GM18499 (cell line): ENCODE measurements at regions not wholly inside any gene's neighbourhood (a gene's known extent, or its start where the extent isn't known, plus 50 kb on each side); places are given as distances from the start of the nearest gene placed in this dataset.

Experiments used
- ATAC-seq: cut with Tn5 transposase; IDR thresholded peaks from one replicate; pipeline ENCODE4 v1.9.1; 2021; ENCODE audit warnings: moderate number of reproducible peaks; ENCODE audit not compliant: insufficient read depth, unreplicated experiment

DNA sequence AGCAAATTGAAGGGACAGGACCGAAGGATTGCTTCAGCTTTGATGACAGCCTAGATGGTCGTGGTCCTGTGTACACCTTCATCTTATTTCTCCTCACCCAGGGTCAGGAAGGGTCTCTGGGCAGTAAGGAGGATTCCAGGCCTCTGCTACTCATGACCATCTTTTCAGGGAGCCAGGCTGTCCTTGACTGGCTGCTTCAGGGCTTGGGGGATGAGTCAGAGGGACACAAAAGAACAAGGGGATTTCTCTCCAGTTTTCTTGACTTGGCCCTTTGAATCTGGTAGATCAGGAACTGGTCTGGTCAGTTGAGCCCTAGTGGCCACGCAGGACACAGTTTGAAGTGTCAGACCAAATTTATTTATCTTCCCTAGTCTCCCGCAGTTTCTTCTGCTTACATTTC lies 402.1 kb upstream of the CHD6 start:
- no peak for ATAC-seq

- ATAC-seq = no peak
Measured at GRCh38 chr20:42018979-42019378, 400.8 kb upstream of the CHD6 start.

GRCh38 chr20:42010090-42010489 lies 391.9 kb upstream of the CHD6 start:
- ATAC-seq = no peak

GRCh38 chr20:42007251-42007650 lies 389.1 kb upstream of the CHD6 start:
- no peak for ATAC-seq

DNA sequence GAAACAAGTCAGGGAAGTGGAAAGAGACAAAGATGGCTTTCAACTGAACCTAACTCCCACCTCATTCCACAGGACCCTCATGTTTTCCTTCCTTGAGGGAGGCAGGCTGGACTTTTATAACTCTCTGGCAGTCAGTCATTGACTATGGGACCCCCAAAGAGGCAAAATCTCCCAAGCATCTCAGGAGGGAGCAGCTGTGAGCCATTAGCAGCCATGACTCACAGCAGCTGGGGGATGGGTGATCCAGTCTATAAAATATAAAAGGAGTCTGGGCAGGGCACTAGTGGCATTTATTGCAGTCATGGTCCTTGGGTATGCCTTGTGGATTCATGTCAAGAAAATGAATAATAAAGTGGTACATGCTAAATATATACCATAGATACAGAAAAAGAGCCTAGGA lies 387.0 kb upstream of the CHD6 start:
- no peak for ATAC-seq

DNA sequence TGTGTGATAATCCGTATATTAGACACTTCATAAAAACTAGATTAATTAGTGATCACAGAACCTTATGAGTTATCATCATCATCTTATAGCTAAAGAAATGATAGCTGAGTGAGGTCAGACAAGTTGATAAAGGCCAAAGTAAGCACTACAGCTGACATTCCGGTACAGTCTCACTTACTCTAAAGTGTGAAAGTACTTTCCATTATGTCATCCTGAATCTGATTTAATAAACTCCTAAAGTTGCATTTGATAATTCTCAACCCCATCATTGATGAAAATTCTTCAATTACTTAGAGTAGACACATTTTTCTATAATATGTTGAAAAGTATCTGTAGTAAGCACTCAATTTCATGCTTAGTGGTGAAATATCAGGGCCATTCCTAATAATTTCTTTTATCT lies 385.2 kb upstream of the CHD6 start:
- ATAC-seq = no peak

GRCh38 chr20:41998539-41999341 lies 380.6 kb upstream of the CHD6 start:
- ATAC-seq = no peak

- no peak for ATAC-seq
Measured at GRCh38 chr20:41996951-41997350, 378.8 kb upstream of the CHD6 start.

GRCh38 chr20:41992481-41992880 lies 374.3 kb upstream of the CHD6 start:
- ATAC-seq = no peak

DNA sequence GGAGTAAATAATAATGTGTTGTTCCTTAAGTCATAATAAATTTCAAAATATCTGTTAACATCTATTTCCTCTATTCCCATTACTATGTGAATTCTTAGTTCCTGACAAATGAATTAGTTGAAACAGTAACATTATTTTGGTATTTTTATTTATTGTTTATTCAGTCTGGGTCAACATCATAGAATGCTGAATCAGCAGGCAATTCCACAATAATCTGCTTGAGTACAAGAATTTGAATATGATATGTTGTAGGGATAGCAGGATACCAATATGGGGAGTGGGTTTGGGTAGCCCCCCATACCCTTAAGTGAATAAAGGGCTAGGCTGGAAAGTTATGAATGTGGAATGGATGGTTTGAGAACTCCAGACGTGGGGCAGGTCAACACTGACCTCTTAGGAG lies 373.2 kb upstream of the CHD6 start:
- no peak for ATAC-seq

DNA sequence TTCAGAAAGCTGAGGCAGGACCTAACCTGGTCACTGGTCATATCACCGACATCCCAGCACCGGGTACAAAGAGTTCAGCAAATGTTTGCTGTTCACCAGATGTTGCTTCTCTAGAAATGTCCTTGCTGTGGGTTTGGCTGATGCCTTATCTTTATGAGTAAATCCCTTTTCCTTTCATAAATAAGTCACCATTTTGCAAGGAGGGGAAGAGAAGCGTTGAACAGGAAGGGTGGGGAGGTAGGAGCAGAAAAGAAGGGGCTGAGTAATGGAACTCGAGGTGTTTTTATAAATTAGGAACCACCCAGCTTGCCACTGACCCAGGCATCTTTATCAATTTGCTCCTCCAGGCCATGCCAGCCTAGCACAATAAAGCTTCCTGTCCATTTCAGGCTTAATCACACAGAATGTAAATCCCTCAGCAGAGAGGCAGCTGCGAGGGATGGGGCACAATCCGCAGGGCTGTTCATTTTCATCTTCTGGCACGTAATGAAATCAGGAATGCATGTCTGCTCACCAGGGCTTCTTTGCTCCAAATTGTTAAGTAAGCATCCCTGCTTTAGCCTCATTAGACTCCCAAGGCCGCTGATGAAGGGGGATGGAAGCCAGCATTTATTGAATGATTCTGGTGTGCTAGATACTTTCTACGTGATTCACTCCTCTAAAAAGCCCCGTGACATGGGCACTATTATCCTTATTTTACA lies 371.9 kb upstream of the CHD6 start:
- no peak for ATAC-seq

- no peak for ATAC-seq
Measured at GRCh38 chr20:41989039-41989679, 371.0 kb upstream of the CHD6 start.

DNA sequence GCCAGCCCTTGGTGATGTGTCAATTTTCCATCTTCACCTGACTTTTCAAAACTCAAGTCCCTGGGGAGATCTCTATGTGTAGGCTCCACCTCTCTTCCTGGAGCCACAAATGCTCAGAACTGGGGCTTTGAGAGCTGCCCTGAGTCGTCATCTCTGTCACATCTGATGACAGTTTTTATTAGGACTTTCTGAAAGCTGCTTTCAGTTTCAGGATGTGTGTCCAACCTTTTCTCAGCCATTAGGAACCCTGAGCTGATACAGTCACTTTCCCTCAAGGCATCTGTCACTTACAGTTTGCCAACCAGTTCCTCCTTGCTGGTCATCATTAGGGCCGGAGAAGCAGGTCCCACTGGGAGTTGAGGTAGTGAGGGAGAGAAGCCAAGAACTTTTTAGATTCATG lies 365.9 kb upstream of the CHD6 start:
- peak; percentile 80 for ATAC-seq

DNA sequence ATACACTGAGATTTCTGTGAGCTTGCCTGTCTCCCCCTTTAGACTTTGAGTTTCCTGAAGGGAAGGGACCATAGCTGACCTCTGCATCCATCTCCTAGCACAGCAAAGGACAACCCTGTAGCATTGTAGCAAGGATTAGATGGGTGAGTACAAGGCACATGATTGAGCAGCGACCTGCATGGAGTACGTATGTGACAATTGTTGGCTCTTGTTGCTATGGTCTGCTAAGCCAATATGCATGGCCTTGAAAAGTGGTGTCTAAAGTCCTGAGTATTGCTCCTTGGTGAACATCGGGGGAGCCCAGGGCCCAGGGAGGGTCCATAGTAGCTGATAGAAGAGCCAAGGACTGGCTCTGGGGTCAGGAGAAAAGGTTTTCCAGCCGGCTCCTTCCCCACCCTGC lies 365.0 kb upstream of the CHD6 start:
- no peak for ATAC-seq

DNA sequence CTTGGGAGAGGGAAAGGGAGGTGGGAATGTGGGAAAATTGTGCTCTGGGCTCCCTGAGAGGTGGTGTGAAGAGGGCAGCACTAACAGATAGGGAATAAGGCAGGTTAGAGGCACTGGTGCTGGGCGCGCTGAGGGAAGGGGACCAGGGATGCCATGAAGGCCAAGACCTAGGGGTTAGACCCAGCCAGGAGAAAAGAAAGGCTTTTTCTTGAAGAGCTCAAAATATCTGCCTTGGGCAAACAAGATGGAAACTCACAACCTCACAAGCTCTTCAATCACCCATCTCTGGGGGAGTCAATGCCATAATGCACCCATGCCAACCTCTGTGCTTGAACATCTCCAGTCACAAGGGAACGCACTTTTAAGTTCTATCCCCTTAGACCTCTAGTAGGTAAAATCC lies 363.6 kb upstream of the CHD6 start:
- ATAC-seq = no peak

- no peak for ATAC-seq
Measured at GRCh38 chr20:41978875-41979274, 360.7 kb upstream of the CHD6 start.

DNA sequence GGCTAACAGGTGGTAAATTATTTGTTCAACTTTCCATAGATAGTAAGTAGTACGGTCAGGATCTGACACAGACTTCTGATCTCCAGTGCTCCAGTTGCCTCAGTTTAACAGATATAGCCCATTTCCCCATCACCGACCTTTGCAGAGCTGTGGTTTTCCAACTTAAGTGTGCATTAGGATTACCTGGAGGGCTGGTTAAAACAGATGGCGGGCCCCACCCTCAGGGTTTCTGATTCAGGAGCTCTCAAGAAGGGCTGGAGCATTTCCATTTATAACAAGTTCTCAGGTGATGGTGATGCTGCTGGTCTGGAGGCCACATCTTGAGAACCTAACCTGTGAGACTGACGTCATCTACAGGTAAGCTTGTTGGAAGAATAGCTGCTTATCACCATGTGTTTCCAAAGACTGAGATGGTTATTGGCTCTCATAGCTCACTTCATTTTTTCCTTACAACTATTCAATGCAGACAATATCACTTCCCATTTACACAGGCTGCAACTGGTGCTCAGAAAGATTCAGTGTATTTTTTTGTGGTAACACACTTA lies 360.1 kb upstream of the CHD6 start:
- no peak for ATAC-seq

DNA sequence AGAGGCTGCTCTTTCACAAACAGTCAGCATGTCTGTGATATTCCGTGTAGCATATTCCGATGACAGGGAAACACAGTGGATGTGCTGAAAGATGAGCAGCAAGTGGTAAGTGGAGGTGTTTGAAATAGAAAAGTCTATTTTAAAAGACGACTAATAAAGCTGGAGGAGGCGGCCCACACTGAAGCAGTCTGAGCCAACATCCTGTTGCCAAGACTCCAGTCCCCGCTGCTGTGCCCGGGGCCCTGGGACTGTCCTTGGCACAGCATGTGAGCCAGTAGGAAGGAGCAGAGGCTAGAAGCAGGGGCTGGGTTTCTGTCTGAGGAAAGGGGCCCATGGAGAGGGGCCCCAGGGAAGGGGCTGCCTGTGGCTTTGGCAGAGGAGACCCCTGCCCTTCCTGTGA lies 351.5 kb upstream of the CHD6 start:
- ATAC-seq = no peak

DNA sequence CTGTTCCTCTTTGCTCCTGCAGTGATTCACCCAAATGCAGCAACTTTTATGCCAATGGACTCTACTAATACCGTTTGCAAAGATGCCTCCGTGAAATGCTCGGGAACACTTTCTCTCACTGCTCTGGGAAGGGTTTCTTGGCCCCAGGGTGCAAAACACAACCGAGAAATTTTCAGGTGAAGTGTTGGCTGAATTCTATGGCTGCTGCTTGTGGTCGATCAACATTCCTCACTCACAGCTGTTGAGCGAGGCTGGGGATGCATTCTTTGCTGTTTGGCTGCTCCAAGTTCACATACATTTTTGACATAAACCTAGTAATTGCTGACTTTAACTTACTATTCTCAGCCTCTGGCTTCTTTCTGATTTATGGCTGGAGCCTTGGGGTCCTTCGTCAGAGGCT lies 342.0 kb upstream of the CHD6 start:
- no peak for ATAC-seq

GRCh38 chr20:41958391-41958790 lies 340.2 kb upstream of the CHD6 start:
- no peak for ATAC-seq

DNA sequence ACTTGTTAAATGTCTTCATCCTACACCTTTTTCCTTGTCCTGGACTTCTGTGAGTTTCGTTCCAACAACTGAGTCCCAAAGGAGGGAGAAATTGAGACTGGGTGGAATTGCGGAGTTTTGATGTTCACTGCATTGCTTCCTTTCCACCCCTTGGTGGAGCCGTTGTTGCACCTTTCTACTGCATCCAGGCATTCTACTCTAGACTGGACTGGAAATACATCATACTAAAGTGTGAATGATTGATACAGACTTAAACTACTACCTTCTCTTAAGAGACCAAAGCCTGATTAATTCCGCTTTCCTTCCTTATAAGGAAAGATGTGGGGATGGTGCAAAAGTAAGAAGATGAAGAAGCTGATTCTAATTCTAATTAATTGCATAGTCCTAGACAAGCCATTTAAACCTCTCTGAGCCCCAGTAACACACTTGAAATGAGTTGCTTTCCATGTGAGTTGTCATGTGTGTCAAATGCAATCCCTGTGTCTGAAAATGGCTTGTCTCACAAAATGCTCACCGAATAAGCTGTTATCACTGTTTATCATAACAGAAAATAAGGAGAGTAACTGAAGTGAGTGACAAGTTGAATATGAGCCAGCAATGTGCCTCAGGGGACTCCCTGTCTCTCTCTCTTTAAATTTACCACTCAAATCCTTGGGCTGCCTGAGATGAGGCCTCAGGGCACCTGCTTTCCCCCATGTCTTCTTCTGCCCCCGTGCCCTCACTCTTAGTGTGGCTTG lies 338.3 kb upstream of the CHD6 start:
- no peak for ATAC-seq
